OCI-LY1 (cell line): ENCODE measurements at regions not wholly inside any gene's neighbourhood (a gene's known extent, or its start where the extent isn't known, plus 50 kb on each side); places are given as distances from the start of the nearest gene placed in this dataset.

Experiments
- CTCF ChIP-seq: fragments of 200-600 bp; sonication (generic), shearing (Covaris generic); IDR thresholded peaks from 2 replicates; pipeline ENCODE4 v1.5.1; 2017; ENCODE audit warnings: mild to moderate bottlenecking, antibody characterized with exemption, low read length, moderate library complexity, mixed read lengths
- EZH2 ChIP-seq: fragments of 200-600 bp; sonication (generic), shearing (Covaris generic); IDR thresholded peaks from 2 replicates; pipeline ENCODE4 v1.8.0; 2017; ENCODE audit warnings: borderline replicate concordance, mixed run types, mild to moderate bottlenecking, antibody characterized with exemption, low read length, moderate library complexity, mixed read lengths

GRCh38 chr3:43215663-43216275 is 70.6 kb upstream of the SNRK start:
- TF ChIP-seq CTCF (peak; percentile 43; the same call in 1 of the 2 replicates), EZH2 (no peak)
